Skeletal muscle tissue (tissue), 3 donors: ENCODE measurements at regions not wholly inside any gene's neighbourhood (a gene's known extent, or its start where the extent isn't known, plus 50 kb on each side); places are given as distances from the start of the nearest gene placed in this dataset.
"Not testable (repeated sequence)": the region's sequence is repeated elsewhere in the genome, so short reads cannot be mapped to it uniquely, and the experiment has no call there.

Source experiments
- H3K27ac ChIP-seq: one replicate; pipeline ENCODE4 v1.7.0; 2013; ENCODE audit warnings: mild to moderate bottlenecking, low read depth, low read length, inconsistent platforms
- H3K27me3 ChIP-seq, 3 donors: one replicate each; pipeline ENCODE4 v1.7.0; 2013; ENCODE audit warnings: low read length in 3 of 3; ENCODE audit not compliant: control insufficient read depth in 3 of 3, insufficient read depth in 3 of 3
- H3K36me3 ChIP-seq, 3 donors: one replicate each; pipeline ENCODE4 v1.7.0; 2013; ENCODE audit warnings: low read length in 3 of 3; ENCODE audit not compliant: control insufficient read depth in 3 of 3, insufficient read depth in 3 of 3
- H3K4me1 ChIP-seq, 3 donors: one replicate each; pipeline ENCODE4 v1.7.0; 2013; ENCODE audit warnings: low read length in 3 of 3, mild to moderate bottlenecking in 3 of 3; ENCODE audit not compliant: control insufficient read depth in 3 of 3, insufficient read depth in 3 of 3
- H3K4me3 ChIP-seq, 3 donors: one replicate each; pipeline ENCODE4 v1.7.0; 2013; ENCODE audit warnings: low read length in 3 of 3
- H3K9ac ChIP-seq, 3 donors: one replicate each; pipeline ENCODE4 v1.7.0; 2013; ENCODE audit warnings: low read length in 3 of 3, mild to moderate bottlenecking in 3 of 3, moderate library complexity in 2 of 3, low read depth in 1 of 3
- H3K9me3 ChIP-seq, 3 donors: one replicate each; pipeline ENCODE4 v1.7.0; 2013; ENCODE audit warnings: low read length in 3 of 3; ENCODE audit not compliant: control insufficient read depth in 3 of 3
- donor health status: Osteomylitis.

GRCh38 chr2:87128761-87129553 is 107.3 kb upstream of the PLGLB1 start:
- H3K36me3 ChIP-seq: not testable (repeated sequence)

GRCh38 chr2:87132577-87132976 is 110.9 kb upstream of the PLGLB1 start:
- H3K9ac ChIP-seq, H3K36me3 ChIP-seq, H3K27ac ChIP-seq, H3K4me1 ChIP-seq, H3K9me3 ChIP-seq, H3K4me3 ChIP-seq, H3K27me3 ChIP-seq: not testable (repeated sequence)

More at GRCh38 chr2:87128761-87129553, 107.3 kb upstream of the PLGLB1 start:
- H3K9ac ChIP-seq, H3K4me1 ChIP-seq, H3K27ac ChIP-seq, H3K4me3 ChIP-seq, H3K27me3 ChIP-seq, H3K9me3 ChIP-seq: not testable (repeated sequence)

- H3K27me3 ChIP-seq, H3K27ac ChIP-seq, H3K9me3 ChIP-seq, H3K36me3 ChIP-seq, H3K9ac ChIP-seq, H3K4me1 ChIP-seq, H3K4me3 ChIP-seq: not testable (repeated sequence)
Observed at GRCh38 chr2:87151835-87152493, 130.3 kb upstream of the PLGLB1 start.

GRCh38 chr2:87174454-87174853 is 152.8 kb upstream of the PLGLB1 start:
- H3K9me3 ChIP-seq: not testable (repeated sequence)

DNA sequence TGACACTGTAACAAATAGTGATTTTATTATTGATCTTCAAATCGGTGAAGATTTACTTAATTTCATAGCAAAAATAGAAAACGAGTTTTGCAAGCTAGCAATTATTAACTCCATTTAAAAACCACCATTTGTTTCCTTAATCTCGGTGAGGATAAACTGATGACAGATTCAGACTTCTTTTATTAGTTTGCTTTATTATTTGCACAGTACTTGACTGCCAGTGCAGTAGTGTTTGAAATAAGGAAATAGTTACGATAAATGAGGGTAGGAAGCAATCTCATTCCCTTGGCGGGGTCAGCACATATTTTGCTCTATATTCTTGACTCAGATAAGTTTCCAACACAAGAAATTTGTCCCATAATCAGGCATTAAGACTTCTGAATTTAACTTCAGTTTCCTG is 161.7 kb upstream of the PLGLB1 start:
- H3K9ac ChIP-seq, H3K36me3 ChIP-seq, H3K4me1 ChIP-seq, H3K27me3 ChIP-seq, H3K27ac ChIP-seq, H3K9me3 ChIP-seq, H3K4me3 ChIP-seq: not testable (repeated sequence)

More at GRCh38 chr2:87174454-87174853, 152.8 kb upstream of the PLGLB1 start:
- H3K4me1 ChIP-seq, H3K27me3 ChIP-seq, H3K4me3 ChIP-seq, H3K9ac ChIP-seq, H3K27ac ChIP-seq, H3K36me3 ChIP-seq: not testable (repeated sequence)

DNA sequence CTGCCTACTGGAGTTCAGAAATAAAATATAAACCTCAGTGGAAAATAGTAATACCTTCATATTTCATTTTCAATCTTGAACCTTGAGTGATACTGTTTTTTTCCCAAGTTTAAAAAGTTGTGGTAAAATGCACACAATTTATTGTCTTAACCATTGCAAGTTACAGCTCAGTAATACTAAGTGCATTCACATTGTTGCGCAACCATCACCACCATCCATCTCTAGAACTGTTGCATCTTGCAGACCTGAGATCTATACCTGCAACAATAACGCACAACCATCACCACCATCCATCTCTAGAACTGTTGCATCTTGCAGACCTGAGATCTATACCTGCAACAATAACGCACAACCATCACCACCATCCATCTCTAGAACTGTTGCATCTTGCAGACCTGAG is 162.6 kb upstream of the PLGLB1 start:
- not testable (repeated sequence) for H3K27ac ChIP-seq, H3K27me3 ChIP-seq, H3K9me3 ChIP-seq, H3K9ac ChIP-seq, H3K36me3 ChIP-seq, H3K4me3 ChIP-seq, H3K4me1 ChIP-seq

- not testable (repeated sequence) for H3K9ac ChIP-seq, H3K36me3 ChIP-seq, H3K9me3 ChIP-seq, H3K27me3 ChIP-seq, H3K27ac ChIP-seq, H3K4me1 ChIP-seq, H3K4me3 ChIP-seq
Observed at GRCh38 chr2:87189214-87189613, 167.6 kb upstream of the PLGLB1 start.

DNA sequence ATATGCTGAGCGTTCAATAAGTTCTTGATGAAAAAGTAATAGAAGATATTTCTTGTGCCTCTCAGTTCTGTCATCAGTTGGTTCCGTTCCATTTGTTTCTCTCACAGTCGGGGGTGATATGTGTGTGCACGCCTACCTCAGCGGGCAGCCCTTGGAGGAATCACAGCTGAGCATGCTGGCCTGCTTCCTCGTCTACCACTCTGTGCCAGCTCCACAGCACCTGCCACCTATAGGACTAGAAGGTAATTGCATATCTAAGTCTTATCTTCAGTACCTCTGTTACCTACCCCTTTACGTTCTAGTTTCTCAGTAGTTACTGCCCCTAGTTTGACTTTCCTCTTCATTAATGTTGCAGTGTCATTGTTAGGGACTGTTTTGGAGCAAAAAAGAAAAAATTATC is 171.7 kb upstream of the PLGLB1 start:
- H3K36me3 ChIP-seq, H3K9ac ChIP-seq, H3K27me3 ChIP-seq, H3K4me3 ChIP-seq, H3K27ac ChIP-seq, H3K4me1 ChIP-seq, H3K9me3 ChIP-seq: not testable (repeated sequence)

DNA sequence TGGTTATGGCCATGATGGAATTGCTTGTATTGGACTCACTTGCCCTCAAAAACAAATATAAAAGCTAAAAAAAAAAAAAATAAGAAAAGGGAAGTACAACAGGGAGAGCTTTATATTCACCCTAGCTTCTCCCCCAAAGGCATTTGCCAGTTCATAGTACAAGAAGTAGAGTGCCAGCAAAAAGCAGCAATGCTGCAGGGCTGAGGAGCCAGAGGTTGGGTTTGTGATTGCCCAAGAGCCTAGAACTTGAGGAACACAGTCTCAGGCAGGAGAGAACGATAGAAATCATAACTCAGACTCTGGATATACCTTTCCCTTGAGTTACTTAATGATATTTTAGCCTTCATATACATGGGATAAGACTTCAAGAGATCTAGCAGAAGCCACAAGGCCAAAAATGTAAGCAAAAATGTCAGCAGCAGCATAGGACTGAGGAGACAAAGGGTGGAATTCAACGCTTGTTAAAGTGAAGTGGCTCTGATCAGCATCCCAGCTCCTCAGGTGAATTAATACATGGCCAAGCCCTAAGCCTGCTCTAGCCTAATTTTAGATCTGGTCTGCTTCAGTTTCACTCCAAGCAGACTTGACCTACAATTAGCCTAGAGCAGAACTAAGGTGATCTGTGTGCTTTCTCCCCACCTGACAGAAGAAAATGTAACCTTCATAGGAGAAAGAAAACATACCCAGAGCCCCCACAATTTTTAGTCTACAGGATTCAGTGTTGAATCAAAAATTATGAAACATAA is 172.8 kb upstream of the PLGLB1 start:
- H3K9me3 ChIP-seq, H3K27ac ChIP-seq, H3K36me3 ChIP-seq, H3K9ac ChIP-seq, H3K4me1 ChIP-seq, H3K4me3 ChIP-seq, H3K27me3 ChIP-seq: not testable (repeated sequence)

DNA sequence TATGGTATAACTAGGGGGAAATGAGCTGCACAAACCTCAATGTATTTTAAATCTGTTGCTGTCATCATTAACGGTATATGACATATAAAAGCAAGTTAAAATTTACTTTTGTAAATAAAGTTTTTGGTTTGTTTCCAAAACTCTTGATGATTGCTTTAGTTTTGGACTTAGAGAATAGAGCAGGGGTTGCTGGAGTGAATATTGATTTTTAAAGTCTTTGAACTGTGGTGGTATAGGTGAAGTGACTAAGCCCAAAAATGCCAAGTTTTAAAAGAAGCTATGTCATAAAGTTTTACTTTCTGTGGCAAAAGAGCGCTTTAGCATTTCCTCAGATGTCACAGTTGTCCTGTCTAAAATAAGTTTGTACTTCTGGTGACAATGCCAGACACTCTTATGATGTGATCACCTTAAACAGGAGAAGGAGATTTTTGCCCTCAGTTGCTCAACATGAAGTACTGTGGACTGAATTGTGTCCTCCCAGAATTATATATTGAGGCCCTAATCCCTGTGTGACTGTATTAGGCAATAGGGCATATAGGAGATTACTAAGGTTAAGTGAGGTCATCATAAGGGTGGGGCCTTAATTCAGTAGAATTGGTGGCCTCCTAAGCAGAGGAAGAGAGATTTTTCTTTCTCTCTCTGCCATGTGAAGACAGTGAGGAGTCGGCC is 175.2 kb upstream of the PLGLB1 start:
- not testable (repeated sequence) for H3K27ac ChIP-seq, H3K36me3 ChIP-seq, H3K4me3 ChIP-seq, H3K4me1 ChIP-seq, H3K9me3 ChIP-seq, H3K9ac ChIP-seq, H3K27me3 ChIP-seq
